ENCODE measurements at regions not wholly inside any gene's neighbourhood (a gene's known extent, or its start where the extent isn't known, plus 50 kb on each side); places are given as distances from the start of the nearest gene placed in this dataset.

DNA sequence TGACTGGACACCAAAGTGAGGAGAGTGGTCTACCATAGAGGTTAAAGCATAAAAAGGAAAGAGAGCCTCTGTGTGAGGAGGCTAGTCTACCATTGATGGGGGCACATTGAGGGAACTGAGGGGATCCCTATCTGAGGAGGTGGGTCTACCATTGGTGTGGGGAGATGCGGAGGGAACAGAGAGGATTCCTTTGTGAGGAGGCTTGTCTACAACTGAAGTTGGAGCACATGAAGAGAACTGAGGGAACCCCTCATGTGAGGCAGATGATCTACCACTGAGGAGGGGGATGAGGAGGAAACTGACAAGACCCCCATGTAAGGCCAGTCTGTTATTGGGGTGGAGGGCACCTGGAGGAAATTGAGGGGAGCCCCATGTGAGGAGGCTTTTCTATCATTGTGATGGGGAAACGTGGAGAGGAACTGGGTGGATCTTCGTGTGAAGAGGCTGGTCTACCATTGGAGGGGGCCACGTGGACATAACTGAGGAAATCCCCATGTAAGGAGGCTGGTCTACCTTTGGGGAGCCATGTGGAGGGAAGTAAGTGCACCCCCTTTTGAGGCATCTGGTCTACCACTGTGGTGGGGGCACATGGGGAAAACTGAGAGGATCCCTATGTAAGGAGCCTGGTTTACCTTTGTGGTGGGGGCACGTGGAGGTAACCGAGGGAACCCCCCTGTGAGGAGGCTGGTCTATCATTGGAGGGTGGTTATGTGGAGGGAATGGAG lies 160.1 kb downstream of the FBLN2 start:
- no peak overlapping the region for H3K4me2 ChIP-seq
- H4K20me1 ChIP-seq (replicated peaks; ENCODE audit: insufficient read depth): no peaks in the 10 kb centered on the region
- H3K27ac Mint-ChIP-seq: no peak overlapping the region
- TF ChIP-seq EZH2 (IDR thresholded peaks at IDR 0.05; ENCODE audit: low read depth, unreplicated experiment) (no peak), NANOG (IDR thresholded peaks at IDR 0.05; ENCODE audit: borderline replicate concordance) (no peak), JUNB (IDR thresholded peaks at IDR 0.05; ENCODE audit: unreplicated experiment) (no peak)
- TF ChIP-seq, protein P1, sequence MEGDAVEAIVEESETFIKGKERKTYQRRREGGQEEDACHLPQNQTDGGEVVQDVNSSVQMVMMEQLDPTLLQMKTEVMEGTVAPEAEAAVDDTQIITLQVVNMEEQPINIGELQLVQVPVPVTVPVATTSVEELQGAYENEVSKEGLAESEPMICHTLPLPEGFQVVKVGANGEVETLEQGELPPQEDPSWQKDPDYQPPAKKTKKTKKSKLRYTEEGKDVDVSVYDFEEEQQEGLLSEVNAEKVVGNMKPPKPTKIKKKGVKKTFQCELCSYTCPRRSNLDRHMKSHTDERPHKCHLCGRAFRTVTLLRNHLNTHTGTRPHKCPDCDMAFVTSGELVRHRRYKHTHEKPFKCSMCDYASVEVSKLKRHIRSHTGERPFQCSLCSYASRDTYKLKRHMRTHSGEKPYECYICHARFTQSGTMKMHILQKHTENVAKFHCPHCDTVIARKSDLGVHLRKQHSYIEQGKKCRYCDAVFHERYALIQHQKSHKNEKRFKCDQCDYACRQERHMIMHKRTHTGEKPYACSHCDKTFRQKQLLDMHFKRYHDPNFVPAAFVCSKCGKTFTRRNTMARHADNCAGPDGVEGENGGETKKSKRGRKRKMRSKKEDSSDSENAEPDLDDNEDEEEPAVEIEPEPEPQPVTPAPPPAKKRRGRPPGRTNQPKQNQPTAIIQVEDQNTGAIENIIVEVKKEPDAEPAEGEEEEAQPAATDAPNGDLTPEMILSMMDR (conservative IDR thresholded peaks at IDR 0.05; ENCODE audit: low read depth in 2 of 2): no peak
- H3K36me3 Mint-ChIP-seq (ENCODE audit: low read depth): peaks cover 20% of the 10 kb centered on the region
- no peaks in the 10 kb centered on the region for H3F3A ChIP-seq (replicated peaks; ENCODE audit: low read depth)
- no peak for ATAC-seq
- H3K27me3 ChIP-seq (ENCODE audit: insufficient read depth): no peaks in the 10 kb centered on the region
- no peak for DNase-seq (ENCODE audit: low spot score)
- H3K27me3 Mint-ChIP-seq (ENCODE audit: insufficient read depth, low read depth, poor library complexity): peaks cover 23% of the 10 kb centered on the region
- H3K27ac ChIP-seq (ENCODE audit: low read depth): no peak overlapping the region
- H3K9me2 ChIP-seq (ENCODE audit: insufficient read depth): peaks cover 10% of the 10 kb centered on the region; the same call in 1 of the 2 replicates
- H3K4me1 ChIP-seq (ENCODE audit: insufficient read depth): no peaks in the 10 kb centered on the region
- H3K4me3 Mint-ChIP-seq: no peak overlapping the region
- no peak overlapping the region for H3K4me3 ChIP-seq
- peaks cover 76% of the 10 kb centered on the region for H3K9me3 Mint-ChIP-seq
- no peaks in the 10 kb centered on the region; the same call in 2 of the 3 replicates for H3K4me1 Mint-ChIP-seq
- H3K79me2 ChIP-seq (replicated peaks; ENCODE audit: insufficient read depth): no peaks in the 10 kb centered on the region
- no peak overlapping the region for H2AFZ ChIP-seq
- no peaks in the 10 kb centered on the region for H3K36me3 ChIP-seq (ENCODE audit: insufficient read depth)

- Histone ChIP-seq H3K4me1 (ENCODE audit: insufficient read depth) (no peaks in the 10 kb centered on the region), H3K4me2 (no peak overlapping the region), H3K27ac (ENCODE audit: low read depth) (no peak overlapping the region), H3K27me3 (ENCODE audit: insufficient read depth) (no peaks in the 10 kb centered on the region), H3K9me2 (ENCODE audit: insufficient read depth) (peaks cover 10% of the 10 kb centered on the region; the same call in 1 of the 2 replicates), H3K36me3 (ENCODE audit: insufficient read depth) (no peaks in the 10 kb centered on the region), H4K20me1 (replicated peaks; ENCODE audit: insufficient read depth) (no peaks in the 10 kb centered on the region), H3K79me2 (replicated peaks; ENCODE audit: insufficient read depth) (no peaks in the 10 kb centered on the region), H2AFZ (no peak overlapping the region), H3K4me3 (no peak overlapping the region), H3F3A (replicated peaks; ENCODE audit: low read depth) (no peaks in the 10 kb centered on the region)
- H3K4me1 Mint-ChIP-seq: no peaks in the 10 kb centered on the region; the same call in 2 of the 3 replicates
- no peak for DNase-seq (ENCODE audit: low spot score)
- H3K27ac Mint-ChIP-seq: no peak overlapping the region
- H3K4me3 Mint-ChIP-seq: no peak overlapping the region
- H3K9me3 Mint-ChIP-seq: peaks cover 75% of the 10 kb centered on the region
- peaks cover 14% of the 10 kb centered on the region for H3K36me3 Mint-ChIP-seq (ENCODE audit: low read depth)
- no peak for ATAC-seq
- peaks cover 23% of the 10 kb centered on the region for H3K27me3 Mint-ChIP-seq (ENCODE audit: insufficient read depth, low read depth, poor library complexity)
- no peak for TF ChIP-seq JUNB (IDR thresholded peaks at IDR 0.05; ENCODE audit: unreplicated experiment)
- TF ChIP-seq STAT1 (IDR thresholded peaks at IDR 0.05; ENCODE audit: unreplicated experiment): no peak
- no peak for TF ChIP-seq ZNF114 (CRISPR knock-in tag; IDR thresholded peaks at IDR 0.05)
- no peak for TF ChIP-seq POLR2AphosphoS5 (IDR thresholded peaks at IDR 0.05; ENCODE audit: low read depth)
- no peak for TF ChIP-seq CREB1 (CRISPR knock-in tag; IDR thresholded peaks at IDR 0.05; ENCODE audit: low read depth)
- no peak for TF ChIP-seq EZH2 (IDR thresholded peaks at IDR 0.05; ENCODE audit: low read depth, unreplicated experiment)
- no peak for TF ChIP-seq NANOG (IDR thresholded peaks at IDR 0.05; ENCODE audit: borderline replicate concordance)
- TF ChIP-seq, protein P2, sequence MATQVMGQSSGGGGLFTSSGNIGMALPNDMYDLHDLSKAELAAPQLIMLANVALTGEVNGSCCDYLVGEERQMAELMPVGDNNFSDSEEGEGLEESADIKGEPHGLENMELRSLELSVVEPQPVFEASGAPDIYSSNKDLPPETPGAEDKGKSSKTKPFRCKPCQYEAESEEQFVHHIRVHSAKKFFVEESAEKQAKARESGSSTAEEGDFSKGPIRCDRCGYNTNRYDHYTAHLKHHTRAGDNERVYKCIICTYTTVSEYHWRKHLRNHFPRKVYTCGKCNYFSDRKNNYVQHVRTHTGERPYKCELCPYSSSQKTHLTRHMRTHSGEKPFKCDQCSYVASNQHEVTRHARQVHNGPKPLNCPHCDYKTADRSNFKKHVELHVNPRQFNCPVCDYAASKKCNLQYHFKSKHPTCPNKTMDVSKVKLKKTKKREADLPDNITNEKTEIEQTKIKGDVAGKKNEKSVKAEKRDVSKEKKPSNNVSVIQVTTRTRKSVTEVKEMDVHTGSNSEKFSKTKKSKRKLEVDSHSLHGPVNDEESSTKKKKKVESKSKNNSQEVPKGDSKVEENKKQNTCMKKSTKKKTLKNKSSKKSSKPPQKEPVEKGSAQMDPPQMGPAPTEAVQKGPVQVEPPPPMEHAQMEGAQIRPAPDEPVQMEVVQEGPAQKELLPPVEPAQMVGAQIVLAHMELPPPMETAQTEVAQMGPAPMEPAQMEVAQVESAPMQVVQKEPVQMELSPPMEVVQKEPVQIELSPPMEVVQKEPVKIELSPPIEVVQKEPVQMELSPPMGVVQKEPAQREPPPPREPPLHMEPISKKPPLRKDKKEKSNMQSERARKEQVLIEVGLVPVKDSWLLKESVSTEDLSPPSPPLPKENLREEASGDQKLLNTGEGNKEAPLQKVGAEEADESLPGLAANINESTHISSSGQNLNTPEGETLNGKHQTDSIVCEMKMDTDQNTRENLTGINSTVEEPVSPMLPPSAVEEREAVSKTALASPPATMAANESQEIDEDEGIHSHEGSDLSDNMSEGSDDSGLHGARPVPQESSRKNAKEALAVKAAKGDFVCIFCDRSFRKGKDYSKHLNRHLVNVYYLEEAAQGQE (IDR thresholded peaks at IDR 0.05; ENCODE audit: unreplicated experiment): no peak
- TF ChIP-seq, protein P1 (conservative IDR thresholded peaks at IDR 0.05; ENCODE audit: low read depth in 2 of 2): no peak
- TF ChIP-seq EZH2phosphoT487 (IDR thresholded peaks at IDR 0.05; ENCODE audit: unreplicated experiment): no peak
Measured at GRCh38 chr3:13708301-13708700, 159.4 kb downstream of the FBLN2 start.

All from GM23338 (cell line).